ENCODE measurements at regions not wholly inside any gene's neighbourhood (a gene's known extent, or its start where the extent isn't known, plus 50 kb on each side); places are given as distances from the start of the nearest gene placed in this dataset.
"Not testable (repeated sequence)": the region's sequence is repeated elsewhere in the genome, so short reads cannot be mapped to it uniquely, and the experiment has no call there.

- not testable (repeated sequence) for TF ChIP-seq GLIS3 (CRISPR knock-in tag; IDR thresholded peaks at IDR 0.05); ZFP3 (CRISPR knock-in tag; IDR thresholded peaks at IDR 0.05); ZC3H10 (CRISPR knock-in tag; IDR thresholded peaks at IDR 0.05); PATZ1 (CRISPR knock-in tag; IDR thresholded peaks at IDR 0.05; ENCODE audit: borderline replicate concordance); ESRRG (CRISPR knock-in tag; IDR thresholded peaks at IDR 0.05); ZFP30 (CRISPR knock-in tag; IDR thresholded peaks at IDR 0.05); ARNTL (CRISPR knock-in tag; IDR thresholded peaks at IDR 0.05; ENCODE audit: borderline replicate concordance, low read depth); OSR1 (CRISPR knock-in tag; IDR thresholded peaks at IDR 0.05); ZNF70 (CRISPR knock-in tag; IDR thresholded peaks at IDR 0.05); PPARA (CRISPR knock-in tag; IDR thresholded peaks at IDR 0.05; ENCODE audit: borderline replicate concordance); ZNF8 (CRISPR knock-in tag; IDR thresholded peaks at IDR 0.05); ZNF565 (CRISPR knock-in tag; conservative IDR thresholded peaks at IDR 0.05; ENCODE audit: low read depth); RARB (CRISPR knock-in tag; IDR thresholded peaks at IDR 0.05)
- TF ChIP-seq, protein P1, sequence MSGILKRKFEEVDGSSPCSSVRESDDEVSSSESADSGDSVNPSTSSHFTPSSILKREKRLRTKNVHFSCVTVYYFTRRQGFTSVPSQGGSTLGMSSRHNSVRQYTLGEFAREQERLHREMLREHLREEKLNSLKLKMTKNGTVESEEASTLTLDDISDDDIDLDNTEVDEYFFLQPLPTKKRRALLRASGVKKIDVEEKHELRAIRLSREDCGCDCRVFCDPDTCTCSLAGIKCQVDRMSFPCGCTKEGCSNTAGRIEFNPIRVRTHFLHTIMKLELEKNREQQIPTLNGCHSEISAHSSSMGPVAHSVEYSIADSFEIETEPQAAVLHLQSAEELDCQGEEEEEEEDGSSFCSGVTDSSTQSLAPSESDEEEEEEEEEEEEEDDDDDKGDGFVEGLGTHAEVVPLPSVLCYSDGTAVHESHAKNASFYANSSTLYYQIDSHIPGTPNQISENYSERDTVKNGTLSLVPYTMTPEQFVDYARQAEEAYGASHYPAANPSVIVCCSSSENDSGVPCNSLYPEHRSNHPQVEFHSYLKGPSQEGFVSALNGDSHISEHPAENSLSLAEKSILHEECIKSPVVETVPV (CRISPR knock-in tag; IDR thresholded peaks at IDR 0.05) = not testable (repeated sequence)
These were observed 313.6 kb upstream of the FRG2C start for GRCh38 chr3:75350536-75350935.

All from SK-N-SH treated with all-trans-retinoic acid at 6 μM for 48 hours (cell line).